ENCODE measurements at regions not wholly inside any gene's neighbourhood (a gene's known extent, or its start where the extent isn't known, plus 50 kb on each side); places are given as distances from the start of the nearest gene placed in this dataset.

DNA sequence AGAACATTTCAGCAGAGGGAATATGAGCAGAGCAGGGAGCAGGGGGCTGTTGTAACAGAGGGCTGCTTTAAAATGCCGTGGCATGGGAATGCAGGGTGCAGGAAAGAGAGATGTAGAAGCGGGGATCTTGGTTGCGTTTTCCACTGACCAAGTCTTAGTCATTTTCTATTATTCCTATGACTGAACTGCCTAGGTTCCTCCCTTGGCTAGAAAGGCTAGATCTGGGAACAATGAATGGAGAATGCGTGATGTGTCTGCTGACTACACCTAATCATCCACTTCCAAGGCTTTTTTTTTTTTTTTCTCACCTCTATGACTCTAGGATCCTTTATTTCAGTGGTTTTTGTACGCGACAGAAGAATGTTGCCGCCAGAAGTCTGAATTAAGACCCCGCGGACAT, 607.4 kb upstream of the TBL1XR1 start:
- TF ChIP-seq EP300 (IDR thresholded peaks at IDR 0.05) (no peak), POLR2A (IDR thresholded peaks at IDR 0.05; ENCODE audit: low read depth) (no peak)
- TF ChIP-seq, protein P1, sequence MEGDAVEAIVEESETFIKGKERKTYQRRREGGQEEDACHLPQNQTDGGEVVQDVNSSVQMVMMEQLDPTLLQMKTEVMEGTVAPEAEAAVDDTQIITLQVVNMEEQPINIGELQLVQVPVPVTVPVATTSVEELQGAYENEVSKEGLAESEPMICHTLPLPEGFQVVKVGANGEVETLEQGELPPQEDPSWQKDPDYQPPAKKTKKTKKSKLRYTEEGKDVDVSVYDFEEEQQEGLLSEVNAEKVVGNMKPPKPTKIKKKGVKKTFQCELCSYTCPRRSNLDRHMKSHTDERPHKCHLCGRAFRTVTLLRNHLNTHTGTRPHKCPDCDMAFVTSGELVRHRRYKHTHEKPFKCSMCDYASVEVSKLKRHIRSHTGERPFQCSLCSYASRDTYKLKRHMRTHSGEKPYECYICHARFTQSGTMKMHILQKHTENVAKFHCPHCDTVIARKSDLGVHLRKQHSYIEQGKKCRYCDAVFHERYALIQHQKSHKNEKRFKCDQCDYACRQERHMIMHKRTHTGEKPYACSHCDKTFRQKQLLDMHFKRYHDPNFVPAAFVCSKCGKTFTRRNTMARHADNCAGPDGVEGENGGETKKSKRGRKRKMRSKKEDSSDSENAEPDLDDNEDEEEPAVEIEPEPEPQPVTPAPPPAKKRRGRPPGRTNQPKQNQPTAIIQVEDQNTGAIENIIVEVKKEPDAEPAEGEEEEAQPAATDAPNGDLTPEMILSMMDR (IDR thresholded peaks at IDR 0.05): no peak
